AG09319 (cell line): ENCODE measurements at regions not wholly inside any gene's neighbourhood (a gene's known extent, or its start where the extent isn't known, plus 50 kb on each side); places are given as distances from the start of the nearest gene placed in this dataset.

Experiments
- DNase-seq: peaks from one replicate; pipeline ENCODE4 v3.0.0-alpha.2; 2010; ENCODE audit warnings: low read depth; ENCODE audit errors: extremely low read depth
- TF ChIP-seq, protein P1 (sequence below): IDR thresholded peaks from 2 replicates; pipeline ENCODE4 v1.5.1; 2011; ENCODE audit warnings: low read depth, mild to moderate bottlenecking, inconsistent platforms, low read length, moderate library complexity

DNA sequence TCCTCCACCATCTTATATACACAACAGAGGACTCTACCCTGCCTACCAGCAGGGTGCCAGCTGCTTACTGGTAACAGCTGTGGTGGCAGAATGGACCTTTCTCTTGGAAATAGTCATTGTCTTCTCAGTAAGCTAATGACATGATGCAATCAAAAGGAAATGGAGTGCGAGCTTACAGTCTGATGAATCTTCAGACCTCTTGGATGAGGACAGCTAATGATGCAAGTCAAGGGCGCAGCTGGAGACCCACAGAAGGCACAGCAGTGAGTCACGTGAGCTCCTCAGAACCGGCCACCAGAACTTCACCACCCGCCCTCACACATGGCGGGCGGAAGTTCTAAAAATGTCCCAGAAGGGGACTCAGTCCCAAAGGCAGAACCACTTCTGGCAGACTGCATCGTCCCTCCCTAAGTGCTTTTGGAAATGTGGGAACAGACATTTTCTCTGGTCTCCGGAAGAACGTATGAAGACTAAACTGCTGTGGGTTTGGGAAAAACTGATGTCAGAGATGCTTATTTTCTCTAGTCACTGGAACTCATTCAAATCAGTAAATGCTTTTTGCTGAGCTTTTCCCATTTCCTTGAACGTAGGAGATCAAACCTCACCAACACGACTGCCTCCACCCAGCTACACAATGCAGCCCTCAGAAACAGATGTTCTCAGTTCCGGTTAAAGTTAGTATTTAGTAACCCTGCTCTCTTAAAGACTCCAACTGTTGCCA lies 96.4 kb downstream of the FAS start:
- TF ChIP-seq, protein P1, sequence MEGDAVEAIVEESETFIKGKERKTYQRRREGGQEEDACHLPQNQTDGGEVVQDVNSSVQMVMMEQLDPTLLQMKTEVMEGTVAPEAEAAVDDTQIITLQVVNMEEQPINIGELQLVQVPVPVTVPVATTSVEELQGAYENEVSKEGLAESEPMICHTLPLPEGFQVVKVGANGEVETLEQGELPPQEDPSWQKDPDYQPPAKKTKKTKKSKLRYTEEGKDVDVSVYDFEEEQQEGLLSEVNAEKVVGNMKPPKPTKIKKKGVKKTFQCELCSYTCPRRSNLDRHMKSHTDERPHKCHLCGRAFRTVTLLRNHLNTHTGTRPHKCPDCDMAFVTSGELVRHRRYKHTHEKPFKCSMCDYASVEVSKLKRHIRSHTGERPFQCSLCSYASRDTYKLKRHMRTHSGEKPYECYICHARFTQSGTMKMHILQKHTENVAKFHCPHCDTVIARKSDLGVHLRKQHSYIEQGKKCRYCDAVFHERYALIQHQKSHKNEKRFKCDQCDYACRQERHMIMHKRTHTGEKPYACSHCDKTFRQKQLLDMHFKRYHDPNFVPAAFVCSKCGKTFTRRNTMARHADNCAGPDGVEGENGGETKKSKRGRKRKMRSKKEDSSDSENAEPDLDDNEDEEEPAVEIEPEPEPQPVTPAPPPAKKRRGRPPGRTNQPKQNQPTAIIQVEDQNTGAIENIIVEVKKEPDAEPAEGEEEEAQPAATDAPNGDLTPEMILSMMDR, result no peak
- DNase-seq, result peak; percentile 86

DNA sequence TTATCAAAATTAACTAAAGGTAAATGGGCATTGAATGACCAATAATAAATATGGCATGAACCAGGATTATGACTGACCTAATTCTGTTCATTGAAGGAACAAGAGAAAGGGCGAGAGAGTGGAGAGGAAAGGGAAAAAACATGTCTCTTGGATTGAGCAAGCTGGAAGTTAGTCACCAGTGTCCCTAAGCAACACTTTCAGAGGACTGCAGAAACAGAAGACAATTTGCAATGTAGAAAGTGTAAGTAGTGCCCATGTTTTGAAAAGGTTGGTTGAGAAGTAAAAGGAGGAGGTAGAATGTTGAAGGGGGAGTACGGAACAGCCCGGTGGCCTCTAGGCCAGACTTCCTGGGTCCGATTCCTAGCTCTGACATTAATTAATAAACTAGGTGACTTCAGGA lies 94.6 kb downstream of the FAS start:
- DNase-seq, result no peak
- TF ChIP-seq, protein P1, result no peak

DNA sequence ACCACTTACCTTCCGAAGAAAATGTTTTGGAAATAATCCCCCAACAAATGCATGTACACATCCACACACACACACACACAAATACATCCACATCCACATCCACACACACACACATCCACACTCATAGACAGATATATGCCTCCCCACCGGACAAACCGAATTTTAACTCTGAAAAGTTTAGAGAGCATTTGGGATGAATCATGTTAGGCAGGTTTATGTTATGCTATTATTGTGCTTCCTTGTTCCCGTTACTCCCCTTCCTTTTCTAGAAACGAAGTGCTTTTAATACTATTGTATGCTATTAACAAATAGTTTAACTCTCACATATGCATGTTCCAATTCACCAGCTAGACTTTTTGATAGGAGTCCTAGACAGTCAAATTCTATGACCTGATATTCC lies 91.5 kb downstream of the FAS start:
- no peak for DNase-seq
- TF ChIP-seq, protein P1, result no peak

DNA sequence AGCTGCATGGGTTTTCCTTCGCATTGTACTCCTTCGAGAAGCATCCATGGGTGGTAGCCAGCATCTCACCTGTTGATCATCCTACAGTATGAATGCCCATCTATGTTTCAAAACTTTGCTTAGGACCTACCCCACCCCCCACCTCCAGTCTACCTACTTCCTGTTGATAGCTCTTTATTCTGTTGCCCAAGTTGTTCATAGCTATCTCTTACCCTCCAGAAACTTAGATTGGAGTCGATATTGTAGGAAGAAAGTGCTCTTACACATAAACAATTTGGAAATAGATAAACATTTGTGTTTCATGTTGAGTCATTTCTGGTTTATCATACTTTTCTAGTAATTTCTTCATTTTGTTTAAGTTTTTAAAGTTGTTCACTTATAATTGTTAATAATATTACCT lies 90.1 kb downstream of the FAS start:
- DNase-seq, result no peak
- TF ChIP-seq, protein P1, result no peak

DNA sequence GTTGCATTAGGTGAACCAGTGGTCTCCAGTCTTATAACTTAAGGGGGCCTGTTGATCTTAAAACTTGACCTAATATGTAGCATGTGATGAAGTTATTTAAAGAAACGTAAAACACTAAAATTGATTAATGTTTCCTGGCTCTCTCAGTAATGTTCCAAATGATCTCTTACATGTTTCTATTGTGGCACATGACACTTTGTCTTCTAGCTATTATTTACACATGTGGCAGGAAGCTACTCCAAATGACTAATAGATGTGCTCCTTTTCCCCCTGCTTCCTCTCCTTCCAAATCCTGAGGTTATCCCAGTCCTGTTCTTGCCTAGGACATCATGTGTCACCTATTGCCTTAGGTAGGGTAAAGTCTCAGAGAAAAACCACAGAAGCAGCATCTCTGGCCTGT lies 89.4 kb downstream of the FAS start:
- DNase-seq, result no peak
- TF ChIP-seq, protein P1, result no peak

DNA sequence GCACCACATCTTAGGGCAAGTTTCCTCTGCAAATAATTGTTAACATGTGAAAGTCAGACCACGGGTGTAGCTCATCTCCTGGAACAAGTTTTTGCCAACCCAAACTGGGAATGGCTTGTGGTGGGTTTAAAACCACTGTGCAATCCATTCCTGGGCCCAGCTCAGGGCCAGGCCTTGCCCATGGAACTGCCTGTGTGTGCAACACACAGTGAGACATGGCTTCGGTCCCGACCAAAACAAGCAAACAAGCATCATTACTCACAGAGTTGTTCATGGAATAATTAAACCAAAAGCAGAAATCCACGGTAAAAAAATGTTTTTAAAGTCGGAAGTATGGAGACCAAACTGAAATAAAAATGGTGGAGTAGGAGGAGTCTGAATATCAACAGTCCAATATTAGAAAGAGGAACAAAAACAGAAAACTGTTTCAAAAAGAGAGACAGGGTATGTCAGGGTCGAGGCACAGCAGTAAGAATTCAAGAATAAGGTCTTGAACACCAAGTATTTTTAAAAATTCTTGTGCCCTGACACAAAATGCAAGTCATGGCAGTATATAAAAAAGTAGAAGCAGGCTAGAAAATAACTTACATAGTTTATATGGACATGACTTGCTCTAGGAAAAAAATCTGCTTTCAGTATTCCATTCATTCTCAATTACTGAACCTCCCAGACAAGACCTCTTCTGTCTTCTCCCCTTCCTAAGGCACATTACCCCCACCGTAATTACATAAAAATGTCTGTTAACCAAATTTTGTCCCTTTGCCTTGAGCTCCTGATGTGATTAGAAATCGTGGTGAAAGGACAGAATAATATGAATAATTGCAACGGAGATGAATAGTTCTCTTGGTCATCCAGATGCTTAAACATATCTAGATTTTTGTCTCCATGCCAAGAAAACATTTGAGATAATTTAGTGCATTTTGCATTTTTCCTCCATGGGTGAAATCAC lies 88.4 kb downstream of the FAS start:
- DNase-seq, result no peak
- TF ChIP-seq, protein P1, result no peak

DNA sequence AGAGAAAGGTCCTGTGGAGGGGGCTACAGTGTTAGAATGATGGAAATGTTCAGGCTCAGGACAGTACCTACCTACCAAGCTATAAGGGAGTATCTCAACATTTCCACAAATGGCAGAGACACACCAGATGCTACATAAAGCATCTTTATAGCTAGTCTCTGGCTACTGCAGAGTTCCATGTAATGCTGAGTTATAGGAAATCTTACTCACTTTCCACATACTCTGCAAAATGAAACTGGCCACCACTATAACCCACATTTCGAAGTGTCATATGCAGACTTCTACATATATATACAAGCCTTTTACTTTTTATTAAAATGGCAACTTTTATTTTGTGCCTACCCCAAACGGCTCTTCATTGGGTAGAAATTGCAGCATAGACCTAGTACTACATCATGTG lies 85.5 kb downstream of the FAS start:
- TF ChIP-seq, protein P1, result no peak
- no peak for DNase-seq
